WI38 (cell line): ENCODE measurements at regions not wholly inside any gene's neighbourhood (a gene's known extent, or its start where the extent isn't known, plus 50 kb on each side); places are given as distances from the start of the nearest gene placed in this dataset.

Source experiments
- H3K4me3 ChIP-seq: 2 replicates; pipeline ENCODE4 v1.5.1; 2011; ENCODE audit warnings: low read depth, mild to moderate bottlenecking, control low read depth, low read length
- TF ChIP-seq, protein P1 (sequence below): IDR thresholded peaks from 2 replicates; pipeline ENCODE4 v1.5.1; 2012; ENCODE audit warnings: low read depth, mild to moderate bottlenecking, control low read depth, low read length

GRCh38 chr13:65875031-65875430 is 1355.1 kb downstream of the PCDH9 start:
- TF ChIP-seq, protein P1, sequence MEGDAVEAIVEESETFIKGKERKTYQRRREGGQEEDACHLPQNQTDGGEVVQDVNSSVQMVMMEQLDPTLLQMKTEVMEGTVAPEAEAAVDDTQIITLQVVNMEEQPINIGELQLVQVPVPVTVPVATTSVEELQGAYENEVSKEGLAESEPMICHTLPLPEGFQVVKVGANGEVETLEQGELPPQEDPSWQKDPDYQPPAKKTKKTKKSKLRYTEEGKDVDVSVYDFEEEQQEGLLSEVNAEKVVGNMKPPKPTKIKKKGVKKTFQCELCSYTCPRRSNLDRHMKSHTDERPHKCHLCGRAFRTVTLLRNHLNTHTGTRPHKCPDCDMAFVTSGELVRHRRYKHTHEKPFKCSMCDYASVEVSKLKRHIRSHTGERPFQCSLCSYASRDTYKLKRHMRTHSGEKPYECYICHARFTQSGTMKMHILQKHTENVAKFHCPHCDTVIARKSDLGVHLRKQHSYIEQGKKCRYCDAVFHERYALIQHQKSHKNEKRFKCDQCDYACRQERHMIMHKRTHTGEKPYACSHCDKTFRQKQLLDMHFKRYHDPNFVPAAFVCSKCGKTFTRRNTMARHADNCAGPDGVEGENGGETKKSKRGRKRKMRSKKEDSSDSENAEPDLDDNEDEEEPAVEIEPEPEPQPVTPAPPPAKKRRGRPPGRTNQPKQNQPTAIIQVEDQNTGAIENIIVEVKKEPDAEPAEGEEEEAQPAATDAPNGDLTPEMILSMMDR = no peak
- H3K4me3 ChIP-seq = no peak overlapping the region

DNA sequence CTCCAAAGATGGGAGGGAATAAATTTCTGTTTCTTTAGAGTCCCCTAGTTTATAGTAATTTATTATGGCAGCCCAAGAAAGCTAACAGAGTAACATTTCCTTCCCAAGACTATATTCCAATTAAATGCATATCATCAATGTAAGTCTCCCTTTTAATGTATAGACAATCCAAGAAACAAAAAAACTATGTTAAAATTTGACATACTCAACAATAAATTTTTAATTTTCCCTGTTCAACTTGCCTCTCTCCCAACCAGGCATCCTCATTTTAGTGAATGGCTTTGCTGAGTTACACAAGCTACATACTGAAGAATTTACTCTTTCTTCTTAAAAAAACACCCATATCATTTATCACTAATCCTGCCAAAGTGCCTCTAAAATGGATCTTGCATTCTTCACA is 1357.7 kb downstream of the PCDH9 start:
- no peak overlapping the region for H3K4me3 ChIP-seq
- TF ChIP-seq, protein P1 = no peak

- no peak overlapping the region for H3K4me3 ChIP-seq
- TF ChIP-seq, protein P1 = no peak
These were observed 1361.3 kb downstream of the PCDH9 start for GRCh38 chr13:65868884-65869283.

- TF ChIP-seq, protein P1 = no peak
These were observed 1362.0 kb downstream of the PCDH9 start for GRCh38 chr13:65868099-65868498.

GRCh38 chr13:65866138-65866537 is 1364.0 kb downstream of the PCDH9 start:
- H3K4me3 ChIP-seq = no peak overlapping the region
- TF ChIP-seq, protein P1 = no peak

More at GRCh38 chr13:65868099-65868498, 1362.0 kb downstream of the PCDH9 start:
- no peak overlapping the region for H3K4me3 ChIP-seq

- no peak overlapping the region for H3K4me3 ChIP-seq
- TF ChIP-seq, protein P1 = no peak
These were observed 1364.9 kb downstream of the PCDH9 start for GRCh38 chr13:65865206-65865605.

DNA sequence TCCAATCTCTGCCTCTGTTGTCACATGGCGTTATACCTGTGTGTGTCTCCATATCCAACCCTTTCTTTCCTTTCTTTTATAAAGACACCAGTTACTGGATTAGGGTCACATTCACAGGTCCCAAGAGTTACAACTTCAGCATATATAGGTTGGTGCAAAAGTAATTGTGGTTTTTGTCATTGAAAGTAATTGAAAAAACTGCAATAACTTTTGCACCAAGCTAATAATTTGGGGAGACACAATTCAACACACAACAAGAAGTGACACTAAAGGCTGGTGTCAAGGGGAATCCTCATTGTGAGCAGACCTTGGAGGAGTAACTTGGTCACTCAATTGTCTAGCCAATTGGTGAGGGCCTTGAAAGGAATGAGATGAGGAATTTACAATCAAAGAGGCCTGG is 1366.1 kb downstream of the PCDH9 start:
- no peak overlapping the region for H3K4me3 ChIP-seq
- TF ChIP-seq, protein P1 = no peak
